ENCODE measurements at regions not wholly inside any gene's neighbourhood (a gene's known extent, or its start where the extent isn't known, plus 50 kb on each side); places are given as distances from the start of the nearest gene placed in this dataset.

DNA sequence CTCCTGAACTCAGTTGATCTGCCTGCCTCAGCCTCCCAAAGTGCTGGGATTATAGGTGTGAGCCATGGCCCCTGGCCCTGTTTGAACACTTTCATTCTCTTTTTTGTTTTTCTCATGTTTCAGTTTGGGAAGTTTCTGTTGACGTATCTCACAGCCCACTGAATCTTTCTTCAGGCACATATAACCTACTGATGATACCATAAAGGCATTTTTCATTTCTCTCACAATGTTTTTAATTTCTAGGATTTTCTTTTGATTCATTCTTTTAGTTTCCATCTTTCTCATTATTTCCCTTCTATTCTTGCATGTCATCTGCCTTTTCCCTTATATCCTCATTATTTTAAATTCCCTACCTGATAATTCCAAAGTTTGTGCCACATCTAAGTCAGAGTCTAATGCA is 58.5 kb upstream of the EZR start:
- TF ChIP-seq, protein P1, sequence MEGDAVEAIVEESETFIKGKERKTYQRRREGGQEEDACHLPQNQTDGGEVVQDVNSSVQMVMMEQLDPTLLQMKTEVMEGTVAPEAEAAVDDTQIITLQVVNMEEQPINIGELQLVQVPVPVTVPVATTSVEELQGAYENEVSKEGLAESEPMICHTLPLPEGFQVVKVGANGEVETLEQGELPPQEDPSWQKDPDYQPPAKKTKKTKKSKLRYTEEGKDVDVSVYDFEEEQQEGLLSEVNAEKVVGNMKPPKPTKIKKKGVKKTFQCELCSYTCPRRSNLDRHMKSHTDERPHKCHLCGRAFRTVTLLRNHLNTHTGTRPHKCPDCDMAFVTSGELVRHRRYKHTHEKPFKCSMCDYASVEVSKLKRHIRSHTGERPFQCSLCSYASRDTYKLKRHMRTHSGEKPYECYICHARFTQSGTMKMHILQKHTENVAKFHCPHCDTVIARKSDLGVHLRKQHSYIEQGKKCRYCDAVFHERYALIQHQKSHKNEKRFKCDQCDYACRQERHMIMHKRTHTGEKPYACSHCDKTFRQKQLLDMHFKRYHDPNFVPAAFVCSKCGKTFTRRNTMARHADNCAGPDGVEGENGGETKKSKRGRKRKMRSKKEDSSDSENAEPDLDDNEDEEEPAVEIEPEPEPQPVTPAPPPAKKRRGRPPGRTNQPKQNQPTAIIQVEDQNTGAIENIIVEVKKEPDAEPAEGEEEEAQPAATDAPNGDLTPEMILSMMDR (IDR thresholded peaks at IDR 0.05; ENCODE audit: insufficient read depth, low read length, severe bottlenecking), result no peak
- H3K27me3 ChIP-seq (ENCODE audit: control insufficient read depth, insufficient read depth, low read length), result no peaks in the 10 kb centered on the region
- FAIRE-seq, result no peak
- no peaks in the 10 kb centered on the region for H3K36me3 ChIP-seq (ENCODE audit: control insufficient read depth, insufficient read depth, low read length)
- no peak for DNase-seq (ENCODE audit: low read depth)
- no peak overlapping the region for H3K4me3 ChIP-seq (ENCODE audit: low read depth, low read length)

DNA sequence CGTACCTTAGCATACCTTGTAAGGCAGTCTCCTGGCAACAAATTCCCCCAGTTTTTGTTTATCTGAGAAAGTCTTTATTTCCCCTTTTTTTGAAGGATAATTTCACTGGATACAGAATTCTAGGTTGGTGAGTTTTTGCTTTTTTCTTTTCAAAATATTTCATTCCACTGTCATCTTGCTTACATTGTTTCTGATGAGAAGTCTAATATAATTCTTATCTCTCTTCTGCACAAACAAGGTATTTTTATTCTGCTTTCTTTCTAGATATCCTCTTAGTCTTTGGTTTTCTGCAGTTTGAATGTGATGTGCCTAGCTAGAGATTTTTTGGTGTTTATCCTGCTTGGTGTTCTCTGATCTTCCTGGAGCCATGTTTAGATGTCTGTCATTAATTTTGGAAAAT is 57.7 kb upstream of the EZR start:
- DNase-seq (ENCODE audit: low read depth), result no peak
- FAIRE-seq, result no peak
- Histone ChIP-seq H3K27me3 (ENCODE audit: control insufficient read depth, insufficient read depth, low read length) (no peaks in the 10 kb centered on the region), H3K4me3 (ENCODE audit: low read depth, low read length) (no peak overlapping the region), H3K36me3 (ENCODE audit: control insufficient read depth, insufficient read depth, low read length) (no peaks in the 10 kb centered on the region)
- TF ChIP-seq, protein P1 (IDR thresholded peaks at IDR 0.05; ENCODE audit: insufficient read depth, low read length, severe bottlenecking), result no peak

DNA sequence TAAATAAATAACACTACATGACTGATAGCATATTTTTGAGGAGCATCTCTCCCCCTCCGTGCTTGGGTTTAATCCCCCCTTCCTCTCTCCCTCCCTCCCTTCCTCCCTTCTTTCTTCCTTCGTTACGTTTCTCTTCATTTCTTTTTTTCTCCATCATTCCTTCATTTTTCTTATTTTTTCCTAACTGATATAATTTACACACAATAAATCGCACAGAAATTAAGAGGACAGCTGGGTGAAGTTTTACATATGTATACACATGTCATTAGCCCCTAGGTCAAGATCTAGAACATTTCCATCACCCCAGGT is 51.4 kb upstream of the EZR start:
- no peak for FAIRE-seq
- Histone ChIP-seq H3K4me3 (ENCODE audit: low read depth, low read length) (no peak overlapping the region), H3K36me3 (ENCODE audit: control insufficient read depth, insufficient read depth, low read length) (no peaks in the 10 kb centered on the region), H3K27me3 (ENCODE audit: control insufficient read depth, insufficient read depth, low read length) (no peaks in the 10 kb centered on the region)
- no peak for DNase-seq (ENCODE audit: low read depth)
- TF ChIP-seq, protein P1 (IDR thresholded peaks at IDR 0.05; ENCODE audit: insufficient read depth, low read length, severe bottlenecking), result no peak

DNA sequence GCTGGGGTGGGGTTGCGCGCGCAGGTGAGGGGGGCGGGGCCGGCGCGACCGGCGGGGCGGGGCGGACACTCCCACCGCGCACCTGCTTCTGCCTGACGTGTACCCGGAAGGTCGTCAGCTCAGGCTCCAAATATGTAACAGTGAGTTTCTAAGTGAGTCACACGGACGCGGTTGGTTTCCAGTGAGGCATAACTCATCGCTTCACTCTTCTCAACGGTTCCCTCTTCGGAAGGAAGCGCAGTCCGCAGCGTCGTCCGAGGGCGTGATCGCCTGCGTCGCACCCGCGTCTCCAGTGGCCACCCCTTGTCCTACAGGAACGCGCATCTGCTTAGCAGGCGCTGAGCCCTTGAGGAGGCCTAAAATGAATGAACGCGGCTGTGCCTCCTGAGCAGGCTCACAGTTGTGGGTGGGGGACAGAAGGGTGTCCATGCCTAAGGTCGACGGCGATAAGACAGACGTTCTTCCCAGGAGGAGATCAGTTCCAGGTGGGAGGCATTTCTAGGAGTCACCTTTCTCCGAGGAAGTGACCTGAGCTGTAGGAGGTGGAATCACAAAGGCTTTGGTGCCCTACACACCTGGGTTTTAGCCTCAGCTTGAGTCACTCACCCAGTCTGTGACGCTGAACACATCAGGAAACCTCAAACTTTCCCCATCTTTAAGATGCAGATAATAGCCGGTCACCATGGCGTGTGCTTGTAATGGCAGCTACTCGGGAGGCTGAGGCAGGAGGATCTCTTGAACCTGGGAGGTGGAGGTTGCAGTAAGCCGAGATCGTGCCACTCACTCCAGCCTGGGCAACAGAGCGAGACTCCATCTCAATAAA is 50.9 kb upstream of the EZR start:
- H3K36me3 ChIP-seq (ENCODE audit: control insufficient read depth, insufficient read depth, low read length), result no peaks in the 10 kb centered on the region
- peak overlapping the region; percentile 25 for H3K4me3 ChIP-seq (ENCODE audit: low read depth, low read length)
- TF ChIP-seq, protein P1 (IDR thresholded peaks at IDR 0.05; ENCODE audit: insufficient read depth, low read length, severe bottlenecking), result peak; percentile 44
- peak; percentile 99 for DNase-seq (ENCODE audit: low read depth)
- no peaks in the 10 kb centered on the region for H3K27me3 ChIP-seq (ENCODE audit: control insufficient read depth, insufficient read depth, low read length)
- peak; percentile 87 for FAIRE-seq

- peak; percentile 50 for FAIRE-seq
- peak; percentile 75 for DNase-seq (ENCODE audit: low read depth)
- H3K36me3 ChIP-seq (ENCODE audit: control insufficient read depth, insufficient read depth, low read length), result no peaks in the 10 kb centered on the region
- TF ChIP-seq, protein P1 (IDR thresholded peaks at IDR 0.05; ENCODE audit: insufficient read depth, low read length, severe bottlenecking), result no peak
- peak overlapping the region; percentile 34 for H3K4me3 ChIP-seq (ENCODE audit: low read depth, low read length)
- H3K27me3 ChIP-seq (ENCODE audit: control insufficient read depth, insufficient read depth, low read length), result no peaks in the 10 kb centered on the region
Measured at GRCh38 chr6:158868890-158869825, 50.0 kb upstream of the EZR start.

All from bronchial epithelial cell (primary cell).